Activated CD8-positive, alpha-beta memory T cell treated with anti-CD3 and anti-CD28 coated beads for 4 hours (primary cell): ENCODE measurements at regions not wholly inside any gene's neighbourhood (a gene's known extent, or its start where the extent isn't known, plus 50 kb on each side); places are given as distances from the start of the nearest gene placed in this dataset.

ENCODE experiments used
- DNase-seq, 2 donors: peaks; one replicate each; pipeline ENCODE4 v3.0.0-alpha.2; 2020; ENCODE audit warnings: low read depth in 2 of 2

- DNase-seq: no peak
These were observed 530.2 kb downstream of the DHX35 start for GRCh38 chr20:39492223-39492797.

- DNase-seq: no peak
These were observed 529.6 kb downstream of the DHX35 start for GRCh38 chr20:39491711-39492110.

- DNase-seq: no peak
These were observed 527.9 kb downstream of the DHX35 start for GRCh38 chr20:39489986-39490560.

- DNase-seq: no peak
These were observed 518.3 kb downstream of the DHX35 start for GRCh38 chr20:39480276-39481043.

GRCh38 chr20:39479196-39479810 lies 517.2 kb downstream of the DHX35 start:
- no peak for DNase-seq

- DNase-seq: no peak
These were observed 512.7 kb downstream of the DHX35 start for GRCh38 chr20:39474879-39475278.

GRCh38 chr20:39473536-39473935 lies 511.4 kb downstream of the DHX35 start:
- no peak for DNase-seq

- DNase-seq: no peak
These were observed 506.6 kb downstream of the DHX35 start for GRCh38 chr20:39468703-39469102.

GRCh38 chr20:39464238-39464637 lies 502.1 kb downstream of the DHX35 start:
- DNase-seq: no peak

GRCh38 chr20:39462416-39462945 lies 500.3 kb downstream of the DHX35 start:
- DNase-seq: no peak

GRCh38 chr20:39458452-39458851 lies 496.3 kb downstream of the DHX35 start:
- DNase-seq: no peak

GRCh38 chr20:39453890-39454289 lies 491.7 kb downstream of the DHX35 start:
- DNase-seq: no peak

GRCh38 chr20:39452583-39453340 lies 490.6 kb downstream of the DHX35 start:
- no peak for DNase-seq

- DNase-seq: no peak
These were observed 489.2 kb downstream of the DHX35 start for GRCh38 chr20:39451386-39451785.

- no peak for DNase-seq
These were observed 484.3 kb downstream of the DHX35 start for GRCh38 chr20:39446397-39446796.

- DNase-seq: no peak
These were observed 483.0 kb downstream of the DHX35 start for GRCh38 chr20:39445095-39445494.

GRCh38 chr20:39433466-39433865 lies 471.3 kb downstream of the DHX35 start:
- no peak for DNase-seq

- no peak for DNase-seq
These were observed 469.1 kb downstream of the DHX35 start for GRCh38 chr20:39431091-39431880.

GRCh38 chr20:39429726-39430125 lies 467.6 kb downstream of the DHX35 start:
- no peak for DNase-seq

GRCh38 chr20:39424962-39425678 lies 463.0 kb downstream of the DHX35 start:
- no peak for DNase-seq
